ENCODE measurements at regions not wholly inside any gene's neighbourhood (a gene's known extent, or its start where the extent isn't known, plus 50 kb on each side); places are given as distances from the start of the nearest gene placed in this dataset.

DNA sequence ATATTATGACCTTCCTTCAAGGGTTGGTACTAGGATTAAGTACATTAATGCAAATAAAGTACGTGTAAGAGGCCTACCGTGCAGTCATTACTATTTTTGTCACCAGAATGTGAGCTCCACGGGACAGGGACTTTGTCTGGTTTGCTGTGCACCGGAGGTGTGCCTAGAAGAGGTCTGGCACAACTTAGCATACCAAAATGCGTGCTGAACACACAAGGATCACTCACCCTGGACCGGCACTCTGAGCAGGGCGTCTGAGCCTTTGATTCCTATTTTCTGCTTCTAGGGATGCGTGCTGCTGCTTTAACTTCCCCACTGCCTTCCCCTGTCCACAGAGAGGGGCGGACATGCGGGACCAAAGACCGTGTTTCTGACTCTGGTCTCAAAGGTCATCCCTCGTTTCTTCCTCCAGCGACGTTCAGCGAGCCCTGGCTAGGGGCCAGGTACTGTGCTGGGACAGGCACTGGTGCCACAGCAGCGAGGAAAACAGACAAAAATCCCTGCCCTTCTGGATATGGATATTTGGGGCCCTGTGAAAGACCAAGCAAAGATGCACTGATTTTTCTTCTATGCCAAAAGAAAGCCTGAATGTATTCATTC is 222.7 kb downstream of the BMP7 start:
- DNase-seq (ENCODE audit: low spot score): no peak
- no peaks in the 10 kb centered on the region for H3K27me3 ChIP-seq
- H3K4me1 ChIP-seq: no peaks in the 10 kb centered on the region
- H3K27ac ChIP-seq: no peak overlapping the region
- no peak for TF ChIP-seq CTCF (IDR thresholded peaks at IDR 0.05)
- H3K4me3 ChIP-seq: no peak overlapping the region
- H3K36me3 ChIP-seq: no peaks in the 10 kb centered on the region
- H3K9me3 ChIP-seq: no peaks in the 10 kb centered on the region

DNA sequence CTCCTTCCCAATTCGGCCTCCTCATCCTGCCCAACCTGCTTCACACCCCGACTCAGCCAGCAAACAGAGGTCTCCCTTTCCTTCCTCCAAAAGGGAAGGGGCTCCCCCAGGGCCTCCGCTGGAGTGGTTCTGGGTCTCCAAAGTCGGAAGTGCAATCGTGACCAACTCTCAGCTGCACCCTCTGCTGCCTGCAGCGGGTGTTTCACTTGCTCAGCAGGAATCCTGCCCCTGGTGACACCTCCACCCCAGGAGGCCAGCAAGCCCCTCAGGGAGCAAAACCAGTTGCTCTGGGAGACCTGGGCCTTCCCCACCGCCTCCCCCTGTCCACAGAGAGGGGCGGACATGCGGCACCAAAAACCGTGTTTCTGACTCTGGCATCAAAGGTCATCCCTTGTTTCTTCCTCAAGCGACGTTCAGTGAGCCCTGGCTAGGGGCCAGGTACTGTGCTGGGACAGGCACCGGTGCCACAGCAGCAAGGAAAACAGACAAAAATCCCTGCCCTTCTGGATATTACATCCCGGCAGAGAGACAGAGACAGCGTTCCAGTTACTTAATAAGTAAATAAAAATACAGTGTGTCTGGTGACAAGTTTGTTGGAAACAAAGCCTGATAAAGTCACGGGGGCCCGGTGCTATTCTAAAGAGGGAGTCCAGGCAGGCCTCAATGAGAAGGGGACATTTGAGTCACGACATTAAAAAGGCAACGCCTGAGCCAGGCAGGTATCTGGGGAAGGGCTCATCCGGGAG is 219.0 kb downstream of the BMP7 start:
- Histone ChIP-seq H3K4me1 (no peaks in the 10 kb centered on the region), H3K36me3 (no peaks in the 10 kb centered on the region), H3K4me3 (no peak overlapping the region), H3K27me3 (no peaks in the 10 kb centered on the region), H3K9me3 (no peaks in the 10 kb centered on the region), H3K27ac (no peak overlapping the region)
- no peak for DNase-seq (ENCODE audit: low spot score)
- no peak for TF ChIP-seq CTCF (IDR thresholded peaks at IDR 0.05)

GRCh38 chr20:57048027-57048869 is 218.2 kb downstream of the BMP7 start:
- H3K27ac ChIP-seq: no peak overlapping the region
- no peak overlapping the region for H3K4me3 ChIP-seq
- H3K9me3 ChIP-seq: no peaks in the 10 kb centered on the region
- DNase-seq (ENCODE audit: low spot score): no peak
- TF ChIP-seq CTCF (IDR thresholded peaks at IDR 0.05): peak; percentile 18 to 41
- H3K36me3 ChIP-seq: no peaks in the 10 kb centered on the region
- no peaks in the 10 kb centered on the region for H3K4me1 ChIP-seq
- H3K27me3 ChIP-seq: no peaks in the 10 kb centered on the region

GRCh38 chr20:57049296-57049695 is 217.1 kb downstream of the BMP7 start:
- Histone ChIP-seq H3K36me3 (no peaks in the 10 kb centered on the region), H3K4me1 (no peaks in the 10 kb centered on the region), H3K27me3 (no peaks in the 10 kb centered on the region), H3K9me3 (no peaks in the 10 kb centered on the region), H3K27ac (no peak overlapping the region), H3K4me3 (no peak overlapping the region)
- TF ChIP-seq CTCF (IDR thresholded peaks at IDR 0.05): no peak
- no peak for DNase-seq (ENCODE audit: low spot score)

GRCh38 chr20:57051096-57051495 is 215.3 kb downstream of the BMP7 start:
- Histone ChIP-seq H3K9me3 (no peaks in the 10 kb centered on the region), H3K27me3 (no peaks in the 10 kb centered on the region), H3K36me3 (no peaks in the 10 kb centered on the region), H3K4me3 (no peak overlapping the region), H3K4me1 (no peaks in the 10 kb centered on the region), H3K27ac (no peak overlapping the region)
- no peak for TF ChIP-seq CTCF (IDR thresholded peaks at IDR 0.05)
- DNase-seq (ENCODE audit: low spot score): no peak
